Ovary (tissue), 7 donors: ENCODE measurements at regions not wholly inside any gene's neighbourhood (a gene's known extent, or its start where the extent isn't known, plus 50 kb on each side); places are given as distances from the start of the nearest gene placed in this dataset.
A peak's percentile ranks its signal among the peaks of the same experiment; 100 is the strongest.

Source experiments
- DNase-seq, 5 donors: peaks; one replicate each; pipeline ENCODE4 v3.0.0-alpha.2; 2019 to 2020
- H3K27ac ChIP-seq, 2 donors: fragments of 200-600 bp; one replicate each; pipeline versions ENCODE4 v1.5.1 to v1.8.0; 2019 to 2022
- H3K27me3 ChIP-seq: fragments of 200-600 bp; one replicate; pipeline ENCODE4 v1.8.0; 2022
- H3K36me3 ChIP-seq: fragments of 200-600 bp; sonication (generic); one replicate; pipeline ENCODE4 v1.5.1; 2019
- H3K4me1 ChIP-seq: one replicate; pipeline ENCODE4 v1.8.1; 2013; ENCODE audit warnings: mild to moderate bottlenecking, moderate library complexity; ENCODE audit not compliant: insufficient read depth
- H3K4me3 ChIP-seq: fragments of 200-600 bp; sonication (generic); one replicate; pipeline ENCODE4 v1.5.1; 2017
- H3K9me3 ChIP-seq, 2 donors: fragments of 200-600 bp in 1 of 2; sonication (generic) in 1 of 2; one replicate each; pipeline versions ENCODE4 v1.5.1 to v1.8.1; 2013 to 2019; ENCODE audit warnings: mild to moderate bottlenecking in 1 of 2, moderate library complexity in 1 of 2
- EP300 ChIP-seq: sonication (generic); formaldehyde crosslinking; IDR thresholded peaks from one replicate; pipeline ENCODE4 v1.6.1; 2017; ENCODE audit warnings: antibody characterized with exemption
- POLR2A ChIP-seq: fragments of 450-650 bp; IDR thresholded peaks from one replicate; pipeline ENCODE4 v1.6.1; 2017; ENCODE audit warnings: antibody characterized with exemption, mild to moderate bottlenecking, moderate library complexity
- WGBS, 3 donors: extraction: QIAGEN DNeasy Blood & Tissue Kit in 1 of 3; methylation state at CpG; one replicate each; pipeline versions ENCODE4 v1.1.5 to v1.1.7; 2013 to 2017; 5-methylcytosine and 5-hydroxymethylcytosine counted together
- intact Hi-C, 4 donors: fragments of 100-400 bp; cut with DNase I; formaldehyde crosslinking; loops; one replicate each; pipeline versions ENCODE4 v1.11.0 to v1.15.1; 2022 to 2023
- TF ChIP-seq, protein P1 (sequence below), 3 donors: fragments of 450-650 bp in 2 of 3; fragments of 200-600 bp in 1 of 3; IDR thresholded peaks; one replicate each; pipeline versions ENCODE4 v1.5.1 to v1.8.0; 2016 to 2022; ENCODE audit warnings: antibody characterized with exemption in 3 of 3, mild to moderate bottlenecking in 1 of 3
- donor health status: DM: no; HTN: no; CAD: no; lungs with moderate emphysema.
- donor health status: DM: no; HTN: no; CAD: no.
- donor health status: Bipolar disorder and iron deficiency.
- donor health status: DM: no; HTN: no; CAD: no.
- donor health status: DM: yes; HTN: yes; CAD: no.

DNA sequence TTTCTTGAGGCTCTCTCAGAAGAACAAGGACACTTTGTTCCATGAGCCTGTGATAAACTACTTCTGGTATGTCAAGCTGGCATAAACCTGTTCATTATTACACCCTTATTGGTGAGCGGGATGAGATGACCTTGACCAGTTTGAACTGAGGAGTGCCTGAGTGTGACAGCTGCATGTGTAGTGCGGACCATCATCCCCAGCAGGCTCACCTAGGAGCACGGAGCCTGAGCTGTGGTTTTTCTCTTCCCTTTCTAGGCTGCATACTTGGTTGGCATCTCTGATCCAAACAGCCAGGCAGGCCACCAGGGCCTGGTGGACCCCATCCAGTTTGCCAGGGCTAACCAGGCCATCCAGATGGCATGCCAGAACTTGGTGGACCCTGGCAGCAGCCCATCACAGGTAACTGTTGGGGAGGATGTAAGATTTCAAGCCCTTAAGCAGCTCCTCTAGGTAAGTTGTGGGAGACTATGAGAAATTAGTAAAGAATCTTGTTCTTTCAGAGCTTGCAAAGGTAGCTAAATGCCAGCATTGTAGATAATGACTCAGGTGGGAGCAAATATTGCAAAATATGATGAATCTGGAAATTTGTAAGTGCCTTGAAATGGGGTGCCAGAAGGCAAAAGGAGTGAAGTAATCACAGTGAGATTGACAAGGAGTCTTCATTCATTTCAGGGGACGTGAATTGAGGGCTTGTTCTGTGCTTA, 288.9 kb upstream of the TPM1 start:
- Histone ChIP-seq H3K36me3 (no peaks in the 10 kb centered on the region), H3K27me3 (no peaks in the 10 kb centered on the region), H3K27ac (no peak overlapping the region), H3K4me3 (no peak overlapping the region), H3K9me3 (no peaks in the 10 kb centered on the region), H3K4me1 (peaks cover 2% of the 10 kb centered on the region)
- 95 to 99% (median 99%) methylated on average over 4 of the region's 4 CpGs for WGBS, 3 donors
- DNase-seq = no peak
- no peak for TF ChIP-seq POLR2A
- TF ChIP-seq EP300 = no peak
- TF ChIP-seq, protein P1, sequence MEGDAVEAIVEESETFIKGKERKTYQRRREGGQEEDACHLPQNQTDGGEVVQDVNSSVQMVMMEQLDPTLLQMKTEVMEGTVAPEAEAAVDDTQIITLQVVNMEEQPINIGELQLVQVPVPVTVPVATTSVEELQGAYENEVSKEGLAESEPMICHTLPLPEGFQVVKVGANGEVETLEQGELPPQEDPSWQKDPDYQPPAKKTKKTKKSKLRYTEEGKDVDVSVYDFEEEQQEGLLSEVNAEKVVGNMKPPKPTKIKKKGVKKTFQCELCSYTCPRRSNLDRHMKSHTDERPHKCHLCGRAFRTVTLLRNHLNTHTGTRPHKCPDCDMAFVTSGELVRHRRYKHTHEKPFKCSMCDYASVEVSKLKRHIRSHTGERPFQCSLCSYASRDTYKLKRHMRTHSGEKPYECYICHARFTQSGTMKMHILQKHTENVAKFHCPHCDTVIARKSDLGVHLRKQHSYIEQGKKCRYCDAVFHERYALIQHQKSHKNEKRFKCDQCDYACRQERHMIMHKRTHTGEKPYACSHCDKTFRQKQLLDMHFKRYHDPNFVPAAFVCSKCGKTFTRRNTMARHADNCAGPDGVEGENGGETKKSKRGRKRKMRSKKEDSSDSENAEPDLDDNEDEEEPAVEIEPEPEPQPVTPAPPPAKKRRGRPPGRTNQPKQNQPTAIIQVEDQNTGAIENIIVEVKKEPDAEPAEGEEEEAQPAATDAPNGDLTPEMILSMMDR (IDR thresholded peaks at IDR 0.05) = no peak
- intact Hi-C loops = no loop called here

GRCh38 chr15:62756326-62756994, 286.1 kb upstream of the TPM1 start:
- H3K36me3 ChIP-seq = no peaks in the 10 kb centered on the region
- no peak for TF ChIP-seq EP300
- H3K4me1 ChIP-seq = peaks cover 9% of the 10 kb centered on the region
- intact Hi-C loops = no loop called here
- H3K27me3 ChIP-seq = no peaks in the 10 kb centered on the region
- H3K4me3 ChIP-seq = no peak overlapping the region
- no peak overlapping the region for H3K27ac ChIP-seq
- no peak for DNase-seq
- WGBS, 3 donors = 87 to 91% (median 89%) methylated on average over 6 of the region's 6 CpGs
- H3K9me3 ChIP-seq = no peaks in the 10 kb centered on the region

GRCh38 chr15:62756995-62757360, 285.6 kb upstream of the TPM1 start:
- no peak overlapping the region for H3K27ac ChIP-seq
- no peak overlapping the region for H3K4me3 ChIP-seq
- H3K36me3 ChIP-seq = no peaks in the 10 kb centered on the region
- no peak for TF ChIP-seq EP300
- TF ChIP-seq POLR2A = no peak
- TF ChIP-seq, protein P1 (IDR thresholded peaks at IDR 0.05) = no peak
- H3K4me1 ChIP-seq = peaks cover 9% of the 10 kb centered on the region
- no peaks in the 10 kb centered on the region for H3K9me3 ChIP-seq
- WGBS, 3 donors = 95 to 100% (median 96%) methylated on average over 1 of the region's 1 CpG
- no peaks in the 10 kb centered on the region for H3K27me3 ChIP-seq
- intact Hi-C loops = no loop called here
- DNase-seq = no peak

- H3K4me1 ChIP-seq = peaks cover 9% of the 10 kb centered on the region
- H3K4me3 ChIP-seq = no peak overlapping the region
- TF ChIP-seq POLR2A (no peak), EP300 (no peak)
- TF ChIP-seq, protein P1 (IDR thresholded peaks at IDR 0.05) = no peak
- intact Hi-C loops = no loop called here
- no peaks in the 10 kb centered on the region for H3K27me3 ChIP-seq
- peak overlapping the region in 1 of 2 donors; percentile 55 for H3K27ac ChIP-seq
- no peak for DNase-seq
- 80 to 85% (median 81%) methylated on average over 10 of the region's 10 CpGs for WGBS, 3 donors
- no peaks in the 10 kb centered on the region for H3K9me3 ChIP-seq
- H3K36me3 ChIP-seq = no peaks in the 10 kb centered on the region
These were observed 285.0 kb upstream of the TPM1 start for GRCh38 chr15:62757535-62757934.
